ENCODE measurements at regions not wholly inside any gene's neighbourhood (a gene's known extent, or its start where the extent isn't known, plus 50 kb on each side); places are given as distances from the start of the nearest gene placed in this dataset.

DNA sequence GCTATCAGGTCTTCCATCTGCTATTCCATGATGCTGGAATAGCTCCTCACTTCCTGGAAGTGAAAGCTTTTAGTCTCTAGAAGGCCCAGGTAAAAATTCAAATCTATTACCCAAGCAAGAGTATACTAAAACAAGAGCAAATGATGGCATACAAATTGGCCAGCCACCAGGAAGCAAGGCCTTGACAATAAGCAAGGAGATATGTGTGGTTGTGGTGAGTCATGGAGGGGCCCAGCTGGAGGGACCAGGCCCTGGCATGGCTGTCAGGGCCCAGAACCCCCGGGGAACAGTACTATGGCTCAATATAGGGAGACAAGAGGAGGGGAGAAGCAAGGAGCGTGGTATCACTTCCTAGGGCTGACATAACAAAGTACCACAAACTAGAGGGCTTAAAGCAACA, 358.7 kb downstream of the RRAGC start:
- TF ChIP-seq, protein P1, sequence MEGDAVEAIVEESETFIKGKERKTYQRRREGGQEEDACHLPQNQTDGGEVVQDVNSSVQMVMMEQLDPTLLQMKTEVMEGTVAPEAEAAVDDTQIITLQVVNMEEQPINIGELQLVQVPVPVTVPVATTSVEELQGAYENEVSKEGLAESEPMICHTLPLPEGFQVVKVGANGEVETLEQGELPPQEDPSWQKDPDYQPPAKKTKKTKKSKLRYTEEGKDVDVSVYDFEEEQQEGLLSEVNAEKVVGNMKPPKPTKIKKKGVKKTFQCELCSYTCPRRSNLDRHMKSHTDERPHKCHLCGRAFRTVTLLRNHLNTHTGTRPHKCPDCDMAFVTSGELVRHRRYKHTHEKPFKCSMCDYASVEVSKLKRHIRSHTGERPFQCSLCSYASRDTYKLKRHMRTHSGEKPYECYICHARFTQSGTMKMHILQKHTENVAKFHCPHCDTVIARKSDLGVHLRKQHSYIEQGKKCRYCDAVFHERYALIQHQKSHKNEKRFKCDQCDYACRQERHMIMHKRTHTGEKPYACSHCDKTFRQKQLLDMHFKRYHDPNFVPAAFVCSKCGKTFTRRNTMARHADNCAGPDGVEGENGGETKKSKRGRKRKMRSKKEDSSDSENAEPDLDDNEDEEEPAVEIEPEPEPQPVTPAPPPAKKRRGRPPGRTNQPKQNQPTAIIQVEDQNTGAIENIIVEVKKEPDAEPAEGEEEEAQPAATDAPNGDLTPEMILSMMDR (conservative IDR thresholded peaks at IDR 0.05; ENCODE audit: low read depth in 2 of 2), result no peak
- TF ChIP-seq JUNB (IDR thresholded peaks at IDR 0.05; ENCODE audit: unreplicated experiment) (no peak), POLR2AphosphoS5 (IDR thresholded peaks at IDR 0.05; ENCODE audit: low read depth) (no peak), EZH2phosphoT487 (IDR thresholded peaks at IDR 0.05; ENCODE audit: unreplicated experiment) (no peak)
- TF ChIP-seq, protein P2, sequence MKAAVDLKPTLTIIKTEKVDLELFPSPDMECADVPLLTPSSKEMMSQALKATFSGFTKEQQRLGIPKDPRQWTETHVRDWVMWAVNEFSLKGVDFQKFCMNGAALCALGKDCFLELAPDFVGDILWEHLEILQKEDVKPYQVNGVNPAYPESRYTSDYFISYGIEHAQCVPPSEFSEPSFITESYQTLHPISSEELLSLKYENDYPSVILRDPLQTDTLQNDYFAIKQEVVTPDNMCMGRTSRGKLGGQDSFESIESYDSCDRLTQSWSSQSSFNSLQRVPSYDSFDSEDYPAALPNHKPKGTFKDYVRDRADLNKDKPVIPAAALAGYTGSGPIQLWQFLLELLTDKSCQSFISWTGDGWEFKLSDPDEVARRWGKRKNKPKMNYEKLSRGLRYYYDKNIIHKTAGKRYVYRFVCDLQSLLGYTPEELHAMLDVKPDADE (IDR thresholded peaks at IDR 0.05), result no peak

Data from GM23338 (cell line).